Liver (tissue), 8 donors: ENCODE measurements at regions not wholly inside any gene's neighbourhood (a gene's known extent, or its start where the extent isn't known, plus 50 kb on each side); places are given as distances from the start of the nearest gene placed in this dataset.

Experiments
- DNase-seq: peaks from one replicate; pipeline ENCODE4 v3.0.0-alpha.2; 2017; ENCODE audit warnings: low spot score
- H3K27ac ChIP-seq, 2 donors: one replicate each; pipeline ENCODE4 v1.7.0; 2013; ENCODE audit warnings: inconsistent platforms in 2 of 2, low read length in 2 of 2, control low read depth in 1 of 2, low read depth in 1 of 2, mild to moderate bottlenecking in 1 of 2
- H3K27me3 ChIP-seq, 4 donors: one replicate each; pipeline versions ENCODE4 v1.6.1 to v1.7.0; 2013; ENCODE audit warnings: low read length in 3 of 4, inconsistent platforms in 1 of 4, mild to moderate bottlenecking in 1 of 4, moderate library complexity in 1 of 4; ENCODE audit not compliant: control insufficient read depth in 4 of 4, insufficient read depth in 4 of 4
- H3K36me3 ChIP-seq, 4 donors: one replicate each; pipeline versions ENCODE4 v1.6.1 to v1.7.0; 2013; ENCODE audit warnings: low read length in 3 of 4, mild to moderate bottlenecking in 3 of 4, low read depth in 1 of 4, moderate library complexity in 1 of 4; ENCODE audit not compliant: control insufficient read depth in 4 of 4, insufficient read depth in 3 of 4
- H3K4me1 ChIP-seq, 4 donors: one replicate each; pipeline versions ENCODE4 v1.6.1 to v1.7.0; 2013; ENCODE audit warnings: low read length in 3 of 4, mild to moderate bottlenecking in 3 of 4, moderate library complexity in 1 of 4; ENCODE audit not compliant: control insufficient read depth in 4 of 4, insufficient read depth in 4 of 4
- H3K4me3 ChIP-seq, 3 donors: one replicate each; pipeline versions ENCODE4 v1.6.1 to v1.7.0; 2013; ENCODE audit warnings: low read length in 3 of 3, control low read depth in 1 of 3, low read depth in 1 of 3, mild to moderate bottlenecking in 1 of 3
- H3K9ac ChIP-seq, 2 donors: one replicate each; pipeline ENCODE4 v1.7.0; 2013; ENCODE audit warnings: low read length in 2 of 2, mild to moderate bottlenecking in 2 of 2, moderate library complexity in 2 of 2, control low read depth in 1 of 2, low read depth in 1 of 2
- H3K9me3 ChIP-seq, 4 donors: one replicate each; pipeline versions ENCODE4 v1.6.1 to v1.7.0; 2013; ENCODE audit warnings: low read length in 3 of 4; ENCODE audit not compliant: control insufficient read depth in 4 of 4
- EGR1 ChIP-seq, 2 donors: IDR thresholded peaks; 2 replicates each; pipeline ENCODE4 v1.6.1; 2016 to 2018; ENCODE audit warnings: antibody characterized with exemption in 2 of 2, low read depth in 2 of 2
- FOXA1 ChIP-seq: IDR thresholded peaks from 2 replicates; pipeline ENCODE4 v1.6.1; 2016; ENCODE audit warnings: antibody characterized with exemption
- FOXA2 ChIP-seq: IDR thresholded peaks from 2 replicates; pipeline ENCODE4 v1.6.1; 2016; ENCODE audit warnings: antibody characterized with exemption
- GABPA ChIP-seq, 2 donors: IDR thresholded peaks in 1 of 2; conservative IDR thresholded peaks in 1 of 2; 2 replicates each; pipeline ENCODE4 v1.6.1; 2016; ENCODE audit warnings: antibody characterized with exemption in 2 of 2, mild to moderate bottlenecking in 1 of 2, moderate library complexity in 1 of 2
- HNF4A ChIP-seq, 2 donors: conservative IDR thresholded peaks; 2 replicates each; pipeline ENCODE4 v1.6.1; 2016; ENCODE audit warnings: antibody characterized with exemption in 2 of 2, mild to moderate bottlenecking in 2 of 2
- HNF4G ChIP-seq: IDR thresholded peaks from 2 replicates; pipeline ENCODE4 v1.6.1; 2016; ENCODE audit warnings: antibody characterized with exemption
- YY1 ChIP-seq: IDR thresholded peaks from 2 replicates; pipeline ENCODE4 v1.6.1; 2016; ENCODE audit warnings: antibody characterized with exemption, mild to moderate bottlenecking
- WGBS: extraction: QIAGEN DNeasy Blood & Tissue Kit; methylation state at CpG from one replicate; pipeline ENCODE4 v1.1.7; 2013; 5-methylcytosine and 5-hydroxymethylcytosine counted together
- TF ChIP-seq, protein P1 (sequence below): fragments of 150-350 bp; IDR thresholded peaks from 2 replicates; pipeline ENCODE4 v1.5.1; 2017; ENCODE audit warnings: improper control_type of control experiment, low read depth, low read length; ENCODE audit not compliant: missing input control
- TF ChIP-seq, protein P2 (sequence below): IDR thresholded peaks from 2 replicates; pipeline ENCODE4 v1.6.1; 2016; ENCODE audit warnings: antibody characterized with exemption, mild to moderate bottlenecking
- TF ChIP-seq, protein P3 (sequence below): IDR thresholded peaks from 2 replicates; pipeline ENCODE4 v1.6.1; 2016; ENCODE audit warnings: antibody characterized with exemption
- TF ChIP-seq, protein P4 (sequence below): IDR thresholded peaks from 2 replicates; pipeline ENCODE4 v1.6.1; 2016; ENCODE audit warnings: antibody characterized with exemption
- TF ChIP-seq, protein P5 (sequence below): IDR thresholded peaks from 2 replicates; pipeline ENCODE4 v1.6.1; 2016; ENCODE audit warnings: antibody characterized with exemption
- donor health status: healthy.
- donor health status: healthy.
- donor health status: healthy.
- donor health status: healthy.
- donor health status: healthy.

DNA sequence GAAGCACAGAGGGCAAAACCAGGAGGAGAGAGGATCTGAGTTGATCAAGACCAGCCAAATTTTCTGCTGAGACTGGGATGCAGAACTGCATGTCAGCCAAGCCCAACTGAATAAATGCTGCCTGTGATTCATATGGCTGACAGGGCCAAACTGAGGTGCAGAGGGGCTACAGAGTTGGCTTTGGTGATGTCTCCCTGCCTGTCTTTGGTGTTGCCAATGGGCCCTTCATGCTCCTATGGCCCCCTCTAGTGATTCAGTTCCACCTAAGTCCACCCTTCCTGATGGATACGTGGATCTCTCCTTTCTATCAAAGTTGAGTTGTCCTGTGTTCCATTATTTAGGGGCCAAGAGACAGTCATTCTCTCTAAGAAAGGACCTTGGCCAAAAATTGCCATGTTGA, 163.6 kb upstream of the TLE4 start:
- no peak for DNase-seq
- H3K36me3 ChIP-seq = no peaks in the 10 kb centered on the region
- no peaks in the 10 kb centered on the region for H3K4me1 ChIP-seq
- H3K27ac ChIP-seq = no peak overlapping the region
- no peaks in the 10 kb centered on the region for H3K9me3 ChIP-seq
- no peaks in the 10 kb centered on the region for H3K27me3 ChIP-seq
- no peak overlapping the region for H3K9ac ChIP-seq
- TF ChIP-seq FOXA1 = no peak
- no peak for TF ChIP-seq GABPA (IDR thresholded peaks at IDR 0.05 in 1 of 2, conservative IDR thresholded peaks at IDR 0.05 in 1 of 2)
- TF ChIP-seq, protein P1, sequence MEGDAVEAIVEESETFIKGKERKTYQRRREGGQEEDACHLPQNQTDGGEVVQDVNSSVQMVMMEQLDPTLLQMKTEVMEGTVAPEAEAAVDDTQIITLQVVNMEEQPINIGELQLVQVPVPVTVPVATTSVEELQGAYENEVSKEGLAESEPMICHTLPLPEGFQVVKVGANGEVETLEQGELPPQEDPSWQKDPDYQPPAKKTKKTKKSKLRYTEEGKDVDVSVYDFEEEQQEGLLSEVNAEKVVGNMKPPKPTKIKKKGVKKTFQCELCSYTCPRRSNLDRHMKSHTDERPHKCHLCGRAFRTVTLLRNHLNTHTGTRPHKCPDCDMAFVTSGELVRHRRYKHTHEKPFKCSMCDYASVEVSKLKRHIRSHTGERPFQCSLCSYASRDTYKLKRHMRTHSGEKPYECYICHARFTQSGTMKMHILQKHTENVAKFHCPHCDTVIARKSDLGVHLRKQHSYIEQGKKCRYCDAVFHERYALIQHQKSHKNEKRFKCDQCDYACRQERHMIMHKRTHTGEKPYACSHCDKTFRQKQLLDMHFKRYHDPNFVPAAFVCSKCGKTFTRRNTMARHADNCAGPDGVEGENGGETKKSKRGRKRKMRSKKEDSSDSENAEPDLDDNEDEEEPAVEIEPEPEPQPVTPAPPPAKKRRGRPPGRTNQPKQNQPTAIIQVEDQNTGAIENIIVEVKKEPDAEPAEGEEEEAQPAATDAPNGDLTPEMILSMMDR = no peak
- TF ChIP-seq EGR1 (IDR thresholded peaks at IDR 0.05; ENCODE audit: low read depth in 2 of 2) = no peak
- 60% methylated on average over 1 of the region's 1 CpG for WGBS
- H3K4me3 ChIP-seq = no peak overlapping the region

DNA sequence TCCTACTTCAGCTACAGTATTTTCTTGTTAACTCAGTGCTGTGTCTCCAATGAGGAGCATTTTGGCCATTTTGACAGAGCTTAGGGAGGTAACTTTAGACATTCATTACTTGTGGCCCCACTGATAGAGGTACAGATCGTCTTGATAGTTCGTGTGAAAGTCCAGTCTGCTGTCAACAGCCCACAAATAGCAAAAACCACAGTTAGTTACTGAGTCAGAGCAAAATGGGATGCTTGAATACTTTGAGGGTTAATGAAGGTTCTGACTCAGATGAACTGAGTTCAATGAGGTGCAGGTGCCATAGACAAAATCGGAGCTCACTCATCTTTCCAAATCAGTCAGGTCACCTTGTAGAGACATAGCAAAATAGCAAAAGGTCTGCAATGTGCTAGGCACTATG, 163.1 kb upstream of the TLE4 start:
- WGBS = 60% methylated on average over 3 of the region's 3 CpGs
- Histone ChIP-seq H3K9ac (no peak overlapping the region), H3K27ac (no peak overlapping the region), H3K9me3 (no peaks in the 10 kb centered on the region), H3K27me3 (no peaks in the 10 kb centered on the region), H3K4me3 (no peak overlapping the region), H3K4me1 (no peaks in the 10 kb centered on the region), H3K36me3 (no peaks in the 10 kb centered on the region)
- no peak for DNase-seq
- TF ChIP-seq, protein P2, sequence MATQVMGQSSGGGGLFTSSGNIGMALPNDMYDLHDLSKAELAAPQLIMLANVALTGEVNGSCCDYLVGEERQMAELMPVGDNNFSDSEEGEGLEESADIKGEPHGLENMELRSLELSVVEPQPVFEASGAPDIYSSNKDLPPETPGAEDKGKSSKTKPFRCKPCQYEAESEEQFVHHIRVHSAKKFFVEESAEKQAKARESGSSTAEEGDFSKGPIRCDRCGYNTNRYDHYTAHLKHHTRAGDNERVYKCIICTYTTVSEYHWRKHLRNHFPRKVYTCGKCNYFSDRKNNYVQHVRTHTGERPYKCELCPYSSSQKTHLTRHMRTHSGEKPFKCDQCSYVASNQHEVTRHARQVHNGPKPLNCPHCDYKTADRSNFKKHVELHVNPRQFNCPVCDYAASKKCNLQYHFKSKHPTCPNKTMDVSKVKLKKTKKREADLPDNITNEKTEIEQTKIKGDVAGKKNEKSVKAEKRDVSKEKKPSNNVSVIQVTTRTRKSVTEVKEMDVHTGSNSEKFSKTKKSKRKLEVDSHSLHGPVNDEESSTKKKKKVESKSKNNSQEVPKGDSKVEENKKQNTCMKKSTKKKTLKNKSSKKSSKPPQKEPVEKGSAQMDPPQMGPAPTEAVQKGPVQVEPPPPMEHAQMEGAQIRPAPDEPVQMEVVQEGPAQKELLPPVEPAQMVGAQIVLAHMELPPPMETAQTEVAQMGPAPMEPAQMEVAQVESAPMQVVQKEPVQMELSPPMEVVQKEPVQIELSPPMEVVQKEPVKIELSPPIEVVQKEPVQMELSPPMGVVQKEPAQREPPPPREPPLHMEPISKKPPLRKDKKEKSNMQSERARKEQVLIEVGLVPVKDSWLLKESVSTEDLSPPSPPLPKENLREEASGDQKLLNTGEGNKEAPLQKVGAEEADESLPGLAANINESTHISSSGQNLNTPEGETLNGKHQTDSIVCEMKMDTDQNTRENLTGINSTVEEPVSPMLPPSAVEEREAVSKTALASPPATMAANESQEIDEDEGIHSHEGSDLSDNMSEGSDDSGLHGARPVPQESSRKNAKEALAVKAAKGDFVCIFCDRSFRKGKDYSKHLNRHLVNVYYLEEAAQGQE = no peak
- TF ChIP-seq, protein P1 = no peak
- TF ChIP-seq, protein P3, sequence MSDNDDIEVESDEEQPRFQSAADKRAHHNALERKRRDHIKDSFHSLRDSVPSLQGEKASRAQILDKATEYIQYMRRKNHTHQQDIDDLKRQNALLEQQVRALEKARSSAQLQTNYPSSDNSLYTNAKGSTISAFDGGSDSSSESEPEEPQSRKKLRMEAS = no peak
- TF ChIP-seq YY1 (no peak), HNF4G (no peak), FOXA1 (no peak), FOXA2 (no peak), HNF4A (conservative IDR thresholded peaks at IDR 0.05) (no peak), EGR1 (IDR thresholded peaks at IDR 0.05; ENCODE audit: low read depth in 2 of 2) (no peak)
- TF ChIP-seq, protein P4, sequence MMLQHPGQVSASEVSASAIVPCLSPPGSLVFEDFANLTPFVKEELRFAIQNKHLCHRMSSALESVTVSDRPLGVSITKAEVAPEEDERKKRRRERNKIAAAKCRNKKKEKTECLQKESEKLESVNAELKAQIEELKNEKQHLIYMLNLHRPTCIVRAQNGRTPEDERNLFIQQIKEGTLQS = no peak
- TF ChIP-seq, protein P5, sequence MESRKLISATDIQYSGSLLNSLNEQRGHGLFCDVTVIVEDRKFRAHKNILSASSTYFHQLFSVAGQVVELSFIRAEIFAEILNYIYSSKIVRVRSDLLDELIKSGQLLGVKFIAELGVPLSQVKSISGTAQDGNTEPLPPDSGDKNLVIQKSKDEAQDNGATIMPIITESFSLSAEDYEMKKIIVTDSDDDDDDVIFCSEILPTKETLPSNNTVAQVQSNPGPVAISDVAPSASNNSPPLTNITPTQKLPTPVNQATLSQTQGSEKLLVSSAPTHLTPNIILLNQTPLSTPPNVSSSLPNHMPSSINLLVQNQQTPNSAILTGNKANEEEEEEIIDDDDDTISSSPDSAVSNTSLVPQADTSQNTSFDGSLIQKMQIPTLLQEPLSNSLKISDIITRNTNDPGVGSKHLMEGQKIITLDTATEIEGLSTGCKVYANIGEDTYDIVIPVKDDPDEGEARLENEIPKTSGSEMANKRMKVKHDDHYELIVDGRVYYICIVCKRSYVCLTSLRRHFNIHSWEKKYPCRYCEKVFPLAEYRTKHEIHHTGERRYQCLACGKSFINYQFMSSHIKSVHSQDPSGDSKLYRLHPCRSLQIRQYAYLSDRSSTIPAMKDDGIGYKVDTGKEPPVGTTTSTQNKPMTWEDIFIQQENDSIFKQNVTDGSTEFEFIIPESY = no peak
